GM13976 (cell line): ENCODE measurements at regions not wholly inside any gene's neighbourhood (a gene's known extent, or its start where the extent isn't known, plus 50 kb on each side); places are given as distances from the start of the nearest gene placed in this dataset.

Experiments used
- DNase-seq: peaks from one replicate; pipeline ENCODE4 v3.0.0; 2012; ENCODE audit warnings: low spot score
- in situ Hi-C: fragments of 300-500 bp; cut with MboI; formaldehyde crosslinking; loops from one replicate; pipeline ENCODE4 v1.12.0; 2022; ENCODE audit warnings: low sequenced_read_pairs, mixed read lengths, inconsistent platforms; ENCODE audit not compliant: unreplicated experiment
- TF ChIP-seq, protein P1 (sequence below): IDR thresholded peaks from 2 replicates; pipeline ENCODE4 v1.5.1; 2012; ENCODE audit warnings: borderline replicate concordance, mild to moderate bottlenecking; ENCODE audit not compliant: insufficient read depth; ENCODE audit errors: extremely low read depth, missing control alignments, control extremely low read depth

DNA sequence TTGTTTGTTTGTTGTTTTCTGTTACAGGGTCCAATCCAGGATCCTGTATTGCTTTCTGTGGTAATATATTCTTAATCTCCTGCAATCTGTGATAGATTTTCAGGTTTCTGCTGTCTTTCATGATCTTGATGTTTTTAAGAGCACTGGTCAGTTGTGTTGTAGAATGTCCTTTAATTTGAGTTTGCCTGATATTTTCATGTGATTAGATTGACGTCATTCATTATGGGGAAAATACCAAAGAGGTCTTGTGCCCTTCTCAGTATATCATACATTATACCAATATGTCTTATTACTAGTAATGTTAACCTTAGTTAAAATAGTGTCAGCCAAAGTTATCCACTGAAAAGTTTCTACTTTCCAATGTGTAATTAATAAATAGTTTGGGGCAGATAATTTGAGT is 929.3 kb downstream of the PCDH19 start:
- TF ChIP-seq, protein P1, sequence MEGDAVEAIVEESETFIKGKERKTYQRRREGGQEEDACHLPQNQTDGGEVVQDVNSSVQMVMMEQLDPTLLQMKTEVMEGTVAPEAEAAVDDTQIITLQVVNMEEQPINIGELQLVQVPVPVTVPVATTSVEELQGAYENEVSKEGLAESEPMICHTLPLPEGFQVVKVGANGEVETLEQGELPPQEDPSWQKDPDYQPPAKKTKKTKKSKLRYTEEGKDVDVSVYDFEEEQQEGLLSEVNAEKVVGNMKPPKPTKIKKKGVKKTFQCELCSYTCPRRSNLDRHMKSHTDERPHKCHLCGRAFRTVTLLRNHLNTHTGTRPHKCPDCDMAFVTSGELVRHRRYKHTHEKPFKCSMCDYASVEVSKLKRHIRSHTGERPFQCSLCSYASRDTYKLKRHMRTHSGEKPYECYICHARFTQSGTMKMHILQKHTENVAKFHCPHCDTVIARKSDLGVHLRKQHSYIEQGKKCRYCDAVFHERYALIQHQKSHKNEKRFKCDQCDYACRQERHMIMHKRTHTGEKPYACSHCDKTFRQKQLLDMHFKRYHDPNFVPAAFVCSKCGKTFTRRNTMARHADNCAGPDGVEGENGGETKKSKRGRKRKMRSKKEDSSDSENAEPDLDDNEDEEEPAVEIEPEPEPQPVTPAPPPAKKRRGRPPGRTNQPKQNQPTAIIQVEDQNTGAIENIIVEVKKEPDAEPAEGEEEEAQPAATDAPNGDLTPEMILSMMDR = no peak
- no peak for DNase-seq
- in situ Hi-C loops = no loop called here

DNA sequence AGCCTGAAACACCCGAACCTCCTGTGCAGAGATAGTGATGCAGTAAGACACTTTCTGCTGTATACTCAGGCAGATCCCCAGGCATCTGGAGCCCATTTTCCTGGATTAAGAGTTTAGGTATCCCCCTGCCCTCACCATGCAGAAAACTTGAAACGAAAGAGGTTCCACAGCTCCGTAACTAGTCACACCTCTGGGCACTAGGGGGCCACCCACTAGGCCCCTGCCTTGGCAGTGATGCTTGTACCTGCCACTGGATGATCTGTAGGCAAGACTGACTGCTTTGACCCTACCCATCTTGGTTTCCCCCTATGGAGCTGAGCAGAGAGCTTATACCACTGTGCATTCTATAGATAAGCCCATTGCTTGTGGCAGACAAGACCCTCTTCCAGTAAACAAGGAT is 940.6 kb downstream of the PCDH19 start:
- in situ Hi-C loops = no loop called here
- no peak for DNase-seq
- TF ChIP-seq, protein P1 = no peak

DNA sequence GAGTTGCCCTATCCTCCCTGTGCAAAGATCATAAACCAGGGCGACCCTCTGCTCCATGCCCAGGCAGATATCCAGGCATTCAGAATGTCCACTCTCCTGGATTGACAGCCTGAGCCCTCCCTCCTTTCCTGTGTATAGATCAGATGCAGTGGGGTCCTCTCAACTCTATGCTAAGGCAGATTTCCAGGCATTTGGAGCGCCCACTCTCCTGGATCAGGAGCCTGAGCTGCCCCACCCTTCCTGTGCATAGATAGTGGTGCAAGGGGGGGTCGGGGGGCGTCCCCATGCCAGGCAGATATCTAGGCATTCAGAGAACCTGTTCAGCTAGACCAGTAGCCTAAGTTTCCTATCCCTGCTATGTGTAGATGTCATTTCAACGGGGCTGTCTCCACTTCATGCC is 941.1 kb downstream of the PCDH19 start:
- TF ChIP-seq, protein P1 = no peak
- DNase-seq = no peak
- in situ Hi-C loops = no loop called here

DNA sequence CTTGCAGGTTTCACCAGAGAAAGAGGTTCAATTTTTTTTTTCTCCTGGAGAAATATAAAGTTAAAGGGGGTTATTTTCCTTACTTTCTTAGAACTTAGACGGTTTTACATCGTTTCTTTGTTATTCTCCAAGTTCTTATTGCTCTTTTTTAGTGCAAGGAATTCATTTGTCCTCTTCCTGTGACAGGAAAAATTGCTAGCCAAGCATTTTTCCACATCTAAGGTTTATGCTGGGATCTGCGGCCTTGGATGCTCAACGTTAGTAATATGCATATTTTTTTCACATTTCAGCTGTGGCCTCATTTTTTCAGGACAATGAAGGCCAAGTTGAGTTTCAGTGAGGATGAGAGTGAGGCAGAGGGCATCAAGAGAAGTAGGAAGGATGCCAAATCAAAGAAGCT is 948.9 kb downstream of the PCDH19 start:
- in situ Hi-C loops = no loop called here
- no peak for DNase-seq
- TF ChIP-seq, protein P1 = no peak

DNA sequence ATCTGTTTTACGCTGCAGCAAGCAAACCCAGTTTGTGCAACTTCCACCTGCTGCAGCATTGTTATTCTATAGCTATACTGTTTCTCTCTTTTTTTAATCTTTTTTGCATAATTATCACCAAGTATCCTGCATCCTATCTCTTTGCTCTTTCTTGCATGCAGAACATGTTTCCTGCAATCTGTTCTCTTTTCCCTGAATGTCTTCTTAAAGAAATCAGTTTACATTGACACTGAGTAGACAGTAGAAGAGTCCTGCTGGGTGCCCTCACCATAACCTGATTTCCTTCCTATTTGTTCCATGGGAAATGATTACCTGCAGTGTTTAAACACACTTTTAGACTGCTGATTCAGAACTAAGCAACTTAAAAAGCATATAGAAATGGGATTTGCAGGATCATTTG is 964.7 kb downstream of the PCDH19 start:
- TF ChIP-seq, protein P1 = no peak
- in situ Hi-C loops = no loop called here
- no peak for DNase-seq

DNA sequence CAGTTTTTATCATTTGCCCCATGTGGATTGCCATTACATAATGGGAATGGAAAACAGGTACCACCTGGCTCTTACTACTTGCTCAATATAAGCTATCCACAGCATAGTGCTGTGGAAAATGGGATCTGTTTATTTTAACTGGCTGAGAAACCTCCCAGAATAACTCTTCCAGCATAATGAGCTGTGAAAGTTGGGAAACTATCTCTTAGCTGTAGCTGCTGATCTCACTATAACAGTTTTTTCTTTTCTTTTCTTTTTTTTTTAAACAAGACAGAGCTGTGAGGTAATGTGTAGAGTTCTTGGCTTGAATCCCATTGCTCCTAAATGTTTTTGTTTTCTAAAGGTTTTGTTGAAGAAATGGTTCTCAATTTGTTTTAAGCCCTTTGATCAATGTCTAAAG is 988.3 kb downstream of the PCDH19 start:
- in situ Hi-C loops = no loop called here
- TF ChIP-seq, protein P1 = no peak
- DNase-seq = no peak

DNA sequence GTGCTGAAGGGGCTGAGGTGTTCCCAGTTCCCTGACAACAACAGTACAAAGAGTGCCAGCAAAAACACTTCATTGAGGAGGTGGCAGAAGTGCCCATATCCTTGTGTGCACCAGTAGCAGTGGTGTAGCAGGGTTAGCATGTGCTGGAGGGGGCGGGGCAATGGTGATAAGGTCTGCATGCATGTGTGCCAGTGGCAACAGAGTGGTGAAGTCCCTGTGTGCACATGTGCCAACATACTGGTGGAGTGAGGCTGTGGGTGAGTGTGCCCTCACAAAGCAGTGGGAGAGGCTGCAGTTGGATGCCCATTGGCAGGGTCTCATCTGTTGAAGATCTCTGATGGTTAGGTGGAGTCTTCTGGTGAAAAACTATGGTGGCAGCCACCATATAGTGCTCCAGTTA is 994.6 kb downstream of the PCDH19 start:
- in situ Hi-C loops = no loop called here

More for the DNA sequence above, 994.6 kb downstream of the PCDH19 start:
- TF ChIP-seq, protein P1 = no peak
- no peak for DNase-seq
